GM21717 (cell line): ENCODE measurements at regions not wholly inside any gene's neighbourhood (a gene's known extent, or its start where the extent isn't known, plus 50 kb on each side); places are given as distances from the start of the nearest gene placed in this dataset.
"Not testable (repeated sequence)": the region's sequence is repeated elsewhere in the genome, so short reads cannot be mapped to it uniquely, and the experiment has no call there.

Experiments used
- ATAC-seq: cut with Tn5 transposase; IDR thresholded peaks from one replicate; pipeline ENCODE4 v1.9.1; 2021; ENCODE audit warnings: mild to moderate bottlenecking, moderate library complexity; ENCODE audit not compliant: unreplicated experiment

- no peak for ATAC-seq
These were observed 732.1 kb downstream of the MAT2B start for GRCh38 chr5:164237486-164237885.

GRCh38 chr5:164251781-164252180 lies 746.4 kb downstream of the MAT2B start:
- ATAC-seq, result not testable (repeated sequence)

GRCh38 chr5:164253764-164254163 lies 748.3 kb downstream of the MAT2B start:
- no peak for ATAC-seq

GRCh38 chr5:164255598-164256213 lies 750.3 kb downstream of the MAT2B start:
- ATAC-seq, result no peak

- no peak for ATAC-seq
These were observed 750.9 kb downstream of the MAT2B start for GRCh38 chr5:164256351-164256750.

- ATAC-seq, result no peak
These were observed 751.5 kb downstream of the MAT2B start for GRCh38 chr5:164256954-164257353.

GRCh38 chr5:164265566-164265965 lies 760.1 kb downstream of the MAT2B start:
- no peak for ATAC-seq

GRCh38 chr5:164266571-164266970 lies 761.2 kb downstream of the MAT2B start:
- ATAC-seq, result no peak

GRCh38 chr5:164277720-164278119 lies 772.3 kb downstream of the MAT2B start:
- ATAC-seq, result peak; percentile 79

GRCh38 chr5:164289526-164289925 lies 784.1 kb downstream of the MAT2B start:
- no peak for ATAC-seq

- ATAC-seq, result no peak
These were observed 791.2 kb downstream of the MAT2B start for GRCh38 chr5:164296603-164297080.

GRCh38 chr5:164298165-164298564 lies 792.7 kb downstream of the MAT2B start:
- ATAC-seq, result no peak

- no peak for ATAC-seq
These were observed 794.9 kb downstream of the MAT2B start for GRCh38 chr5:164300295-164300694.

- ATAC-seq, result no peak
These were observed 795.7 kb downstream of the MAT2B start for GRCh38 chr5:164301136-164301535.

GRCh38 chr5:164301708-164302107 lies 796.3 kb downstream of the MAT2B start:
- ATAC-seq, result no peak

GRCh38 chr5:164302533-164303235 lies 797.3 kb downstream of the MAT2B start:
- ATAC-seq, result no peak

- no peak for ATAC-seq
These were observed 798.3 kb downstream of the MAT2B start for GRCh38 chr5:164303646-164304215.

GRCh38 chr5:164306662-164307061 lies 801.2 kb downstream of the MAT2B start:
- no peak for ATAC-seq

GRCh38 chr5:164312801-164313200 lies 807.4 kb downstream of the MAT2B start:
- no peak for ATAC-seq

GRCh38 chr5:164317676-164318075 lies 812.3 kb downstream of the MAT2B start:
- no peak for ATAC-seq

- ATAC-seq, result no peak
These were observed 813.7 kb downstream of the MAT2B start for GRCh38 chr5:164319161-164319560.

- no peak for ATAC-seq
These were observed 818.8 kb downstream of the MAT2B start for GRCh38 chr5:164324239-164324638.
